ENCODE measurements at regions not wholly inside any gene's neighbourhood (a gene's known extent, or its start where the extent isn't known, plus 50 kb on each side); places are given as distances from the start of the nearest gene placed in this dataset.

DNA sequence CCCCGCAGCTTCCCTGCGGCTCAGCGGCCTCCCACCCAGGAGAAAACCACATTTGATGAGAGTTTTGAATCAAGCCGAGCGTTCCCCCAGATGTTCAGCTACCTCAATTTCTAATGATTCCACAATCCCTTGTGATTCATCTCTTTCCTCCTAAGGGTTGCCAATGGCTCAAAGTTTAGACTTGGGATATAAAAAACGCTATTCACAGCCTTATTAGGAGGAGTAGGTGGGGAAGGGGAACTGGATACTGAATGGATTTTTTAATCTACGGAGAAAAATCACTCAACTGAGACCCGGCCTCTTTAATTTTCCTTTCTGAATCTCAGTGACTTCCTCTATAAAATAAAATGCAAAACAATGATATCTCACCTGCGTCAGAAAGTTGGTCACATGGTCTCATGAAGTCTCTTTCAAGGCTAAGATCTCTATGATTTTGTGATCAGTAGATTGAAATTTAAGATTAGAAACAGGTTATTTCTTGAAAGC lies 192.6 kb upstream of the TCF4 start:
- no peak for TF ChIP-seq POLR2A (IDR thresholded peaks at IDR 0.05; ENCODE audit: low read depth)
- TF ChIP-seq, protein P1, sequence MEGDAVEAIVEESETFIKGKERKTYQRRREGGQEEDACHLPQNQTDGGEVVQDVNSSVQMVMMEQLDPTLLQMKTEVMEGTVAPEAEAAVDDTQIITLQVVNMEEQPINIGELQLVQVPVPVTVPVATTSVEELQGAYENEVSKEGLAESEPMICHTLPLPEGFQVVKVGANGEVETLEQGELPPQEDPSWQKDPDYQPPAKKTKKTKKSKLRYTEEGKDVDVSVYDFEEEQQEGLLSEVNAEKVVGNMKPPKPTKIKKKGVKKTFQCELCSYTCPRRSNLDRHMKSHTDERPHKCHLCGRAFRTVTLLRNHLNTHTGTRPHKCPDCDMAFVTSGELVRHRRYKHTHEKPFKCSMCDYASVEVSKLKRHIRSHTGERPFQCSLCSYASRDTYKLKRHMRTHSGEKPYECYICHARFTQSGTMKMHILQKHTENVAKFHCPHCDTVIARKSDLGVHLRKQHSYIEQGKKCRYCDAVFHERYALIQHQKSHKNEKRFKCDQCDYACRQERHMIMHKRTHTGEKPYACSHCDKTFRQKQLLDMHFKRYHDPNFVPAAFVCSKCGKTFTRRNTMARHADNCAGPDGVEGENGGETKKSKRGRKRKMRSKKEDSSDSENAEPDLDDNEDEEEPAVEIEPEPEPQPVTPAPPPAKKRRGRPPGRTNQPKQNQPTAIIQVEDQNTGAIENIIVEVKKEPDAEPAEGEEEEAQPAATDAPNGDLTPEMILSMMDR (IDR thresholded peaks at IDR 0.05) = no peak
- TF ChIP-seq EP300 (IDR thresholded peaks at IDR 0.05) = no peak
